Esophagus muscularis mucosa (tissue), 3 donors: ENCODE measurements at regions not wholly inside any gene's neighbourhood (a gene's known extent, or its start where the extent isn't known, plus 50 kb on each side); places are given as distances from the start of the nearest gene placed in this dataset.

Experiments
- CTCF ChIP-seq, 3 experiments: fragments of 200-600 bp in 2 of 3; fragments of 450-650 bp in 1 of 3; sonication (generic) in 2 of 3; IDR thresholded peaks; one replicate each; pipeline ENCODE4 v1.5.1; 2017 to 2019; ENCODE audit warnings: antibody characterized with exemption in 3 of 3, mild to moderate bottlenecking in 2 of 3, moderate library complexity in 1 of 3
- EP300 ChIP-seq: sonication (generic); formaldehyde crosslinking; IDR thresholded peaks from one replicate; pipeline ENCODE4 v1.6.1; 2017; ENCODE audit warnings: antibody characterized with exemption

- no peak for TF ChIP-seq EP300
- no peak for TF ChIP-seq CTCF (IDR thresholded peaks at IDR 0.05)
Observed at GRCh38 chr2:77816618-77817017, 294.4 kb upstream of the LRRTM4 start.
